ENCODE measurements at regions not wholly inside any gene's neighbourhood (a gene's known extent, or its start where the extent isn't known, plus 50 kb on each side); places are given as distances from the start of the nearest gene placed in this dataset.

GRCh38 chr5:20972419-20972925, 984.5 kb upstream of the CDH18 start:
- TF ChIP-seq CTCF (IDR thresholded peaks at IDR 0.05) (no peak), POLR2A (IDR thresholded peaks at IDR 0.05) (no peak), POLR2AphosphoS5 (IDR thresholded peaks at IDR 0.05) (no peak), EP300 (IDR thresholded peaks at IDR 0.05) (no peak)

Measured in suprapubic skin (tissue), 4 donors.